ENCODE measurements at regions not wholly inside any gene's neighbourhood (a gene's known extent, or its start where the extent isn't known, plus 50 kb on each side); places are given as distances from the start of the nearest gene placed in this dataset.

DNA sequence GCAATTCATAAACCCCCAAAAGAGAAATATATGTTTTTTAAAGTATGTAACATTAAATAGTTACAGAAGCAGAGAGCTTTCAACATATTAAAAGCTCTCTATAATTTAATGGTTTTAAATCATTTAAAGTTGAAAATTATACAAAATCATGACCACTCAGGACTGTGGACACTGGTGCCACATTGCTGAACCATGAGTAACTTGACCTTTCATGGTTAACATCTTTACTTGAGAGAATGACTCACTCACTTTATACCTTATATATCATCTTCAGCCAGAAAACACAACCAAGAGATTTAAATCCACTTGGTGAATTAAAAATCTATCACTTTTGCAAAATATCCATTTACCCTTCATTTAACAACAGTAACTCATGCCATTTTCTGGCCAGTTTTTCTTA, 584.3 kb upstream of the SMIM31 start:
- TF ChIP-seq, protein P1, sequence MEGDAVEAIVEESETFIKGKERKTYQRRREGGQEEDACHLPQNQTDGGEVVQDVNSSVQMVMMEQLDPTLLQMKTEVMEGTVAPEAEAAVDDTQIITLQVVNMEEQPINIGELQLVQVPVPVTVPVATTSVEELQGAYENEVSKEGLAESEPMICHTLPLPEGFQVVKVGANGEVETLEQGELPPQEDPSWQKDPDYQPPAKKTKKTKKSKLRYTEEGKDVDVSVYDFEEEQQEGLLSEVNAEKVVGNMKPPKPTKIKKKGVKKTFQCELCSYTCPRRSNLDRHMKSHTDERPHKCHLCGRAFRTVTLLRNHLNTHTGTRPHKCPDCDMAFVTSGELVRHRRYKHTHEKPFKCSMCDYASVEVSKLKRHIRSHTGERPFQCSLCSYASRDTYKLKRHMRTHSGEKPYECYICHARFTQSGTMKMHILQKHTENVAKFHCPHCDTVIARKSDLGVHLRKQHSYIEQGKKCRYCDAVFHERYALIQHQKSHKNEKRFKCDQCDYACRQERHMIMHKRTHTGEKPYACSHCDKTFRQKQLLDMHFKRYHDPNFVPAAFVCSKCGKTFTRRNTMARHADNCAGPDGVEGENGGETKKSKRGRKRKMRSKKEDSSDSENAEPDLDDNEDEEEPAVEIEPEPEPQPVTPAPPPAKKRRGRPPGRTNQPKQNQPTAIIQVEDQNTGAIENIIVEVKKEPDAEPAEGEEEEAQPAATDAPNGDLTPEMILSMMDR (IDR thresholded peaks at IDR 0.05; ENCODE audit: low read depth, low read length), result no peak
- no peak for TF ChIP-seq EZH2phosphoT487 (IDR thresholded peaks at IDR 0.05; ENCODE audit: low read depth)

Data from OCI-LY3 (cell line).